D721Med (cell line): ENCODE measurements at regions not wholly inside any gene's neighbourhood (a gene's known extent, or its start where the extent isn't known, plus 50 kb on each side); places are given as distances from the start of the nearest gene placed in this dataset.
"Not testable (repeated sequence)": the region's sequence is repeated elsewhere in the genome, so short reads cannot be mapped to it uniquely, and the experiment has no call there.

Source experiments
- DNase-seq: peaks from one replicate; pipeline ENCODE4 v3.0.0; 2011; ENCODE audit warnings: low spot score; ENCODE audit not compliant: insufficient read length
- FAIRE-seq: peaks from 2 replicates; lab custom pipeline; 2011; peaks lifted over from hg19 to GRCh38; lab: Jason Lieb, UNC
- TF ChIP-seq, protein P1 (sequence below): IDR thresholded peaks from 2 replicates; pipeline ENCODE4 v1.5.1; 2012; ENCODE audit warnings: mild to moderate bottlenecking, control low read depth; ENCODE audit not compliant: insufficient read depth; ENCODE audit errors: missing control alignments

DNA sequence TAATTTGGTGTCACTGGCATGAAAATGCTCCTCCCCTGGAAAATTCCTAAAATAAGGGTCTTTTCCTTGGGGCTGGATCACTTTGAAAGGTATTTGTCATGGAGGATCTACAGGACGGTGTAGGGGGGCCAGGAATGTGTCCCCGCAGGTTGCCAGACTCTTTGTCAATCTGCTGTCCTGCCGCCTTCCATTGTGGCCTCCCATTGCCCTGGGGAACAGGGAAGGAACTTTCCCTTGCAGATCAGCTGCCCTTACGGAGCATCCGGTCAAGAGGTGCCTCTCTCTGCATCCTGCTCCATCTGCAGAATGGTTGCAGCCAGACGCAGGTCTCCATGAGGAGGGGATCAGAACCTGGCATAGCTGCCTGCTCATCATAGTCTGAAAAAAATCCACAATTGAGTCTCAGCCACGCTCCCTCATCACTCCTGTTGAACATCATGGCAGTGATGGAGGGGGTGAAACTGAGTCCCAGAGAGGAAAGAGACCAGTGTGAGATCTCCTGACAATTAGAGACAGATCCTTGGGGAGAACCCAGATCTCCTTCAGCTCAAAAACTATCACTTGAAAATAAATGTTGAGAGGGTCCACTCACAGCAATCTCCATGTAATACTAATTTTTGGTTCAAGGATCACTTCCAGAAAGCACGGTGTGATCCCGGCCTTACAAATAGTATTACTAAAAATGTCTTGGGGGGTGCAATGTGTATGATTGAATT lies 244.8 kb downstream of the MYCN start:
- no peak for FAIRE-seq
- TF ChIP-seq, protein P1, sequence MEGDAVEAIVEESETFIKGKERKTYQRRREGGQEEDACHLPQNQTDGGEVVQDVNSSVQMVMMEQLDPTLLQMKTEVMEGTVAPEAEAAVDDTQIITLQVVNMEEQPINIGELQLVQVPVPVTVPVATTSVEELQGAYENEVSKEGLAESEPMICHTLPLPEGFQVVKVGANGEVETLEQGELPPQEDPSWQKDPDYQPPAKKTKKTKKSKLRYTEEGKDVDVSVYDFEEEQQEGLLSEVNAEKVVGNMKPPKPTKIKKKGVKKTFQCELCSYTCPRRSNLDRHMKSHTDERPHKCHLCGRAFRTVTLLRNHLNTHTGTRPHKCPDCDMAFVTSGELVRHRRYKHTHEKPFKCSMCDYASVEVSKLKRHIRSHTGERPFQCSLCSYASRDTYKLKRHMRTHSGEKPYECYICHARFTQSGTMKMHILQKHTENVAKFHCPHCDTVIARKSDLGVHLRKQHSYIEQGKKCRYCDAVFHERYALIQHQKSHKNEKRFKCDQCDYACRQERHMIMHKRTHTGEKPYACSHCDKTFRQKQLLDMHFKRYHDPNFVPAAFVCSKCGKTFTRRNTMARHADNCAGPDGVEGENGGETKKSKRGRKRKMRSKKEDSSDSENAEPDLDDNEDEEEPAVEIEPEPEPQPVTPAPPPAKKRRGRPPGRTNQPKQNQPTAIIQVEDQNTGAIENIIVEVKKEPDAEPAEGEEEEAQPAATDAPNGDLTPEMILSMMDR, result no peak
- DNase-seq, result no peak

DNA sequence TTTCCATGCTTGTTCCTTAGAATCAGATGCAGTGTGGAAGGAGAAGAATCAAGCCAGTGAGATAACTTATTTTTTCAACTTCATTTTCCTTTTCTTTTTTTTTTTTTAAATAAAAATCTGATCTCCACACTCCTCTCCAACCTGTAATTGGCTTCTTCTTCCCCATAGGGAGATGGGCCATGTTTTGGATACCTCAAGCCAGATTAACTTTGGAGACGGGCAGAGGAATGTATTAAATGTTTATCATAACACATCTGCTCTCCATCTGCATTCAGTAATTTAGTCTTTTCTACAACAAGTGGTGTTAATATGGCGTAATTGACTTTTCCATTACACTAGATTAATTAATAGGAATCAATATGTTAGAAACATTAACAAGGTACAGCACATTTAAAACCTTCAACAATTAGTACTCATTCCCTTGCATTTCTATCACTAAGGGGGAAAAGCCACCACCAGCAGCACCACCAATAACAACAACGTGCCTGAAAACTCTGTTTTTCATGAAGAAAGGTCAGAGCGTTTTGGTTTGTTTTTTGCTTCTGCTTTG lies 244.1 kb downstream of the MYCN start:
- FAIRE-seq (no peak), DNase-seq (no peak)
- TF ChIP-seq, protein P1, result no peak

DNA sequence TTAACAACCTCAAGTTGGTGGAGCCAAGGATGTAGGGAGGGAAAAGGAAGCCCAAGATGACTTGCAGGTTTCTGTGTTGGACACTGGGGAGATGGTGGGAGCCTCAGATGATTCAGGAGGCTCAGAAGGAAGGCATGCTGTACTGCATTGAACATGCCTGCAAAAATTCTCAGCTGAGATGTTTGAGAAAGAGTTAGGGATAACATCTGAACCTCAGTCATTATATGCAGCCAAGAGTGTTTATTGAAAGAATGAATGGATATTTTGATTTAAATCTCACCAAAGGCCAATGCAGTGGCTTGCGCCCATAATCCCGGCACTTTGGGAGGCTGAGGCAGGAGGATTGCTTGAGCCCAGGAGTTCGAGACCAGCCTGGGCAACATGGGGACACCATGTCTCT lies 243.0 kb downstream of the MYCN start:
- TF ChIP-seq, protein P1, result no peak
- FAIRE-seq, result no peak

DNA sequence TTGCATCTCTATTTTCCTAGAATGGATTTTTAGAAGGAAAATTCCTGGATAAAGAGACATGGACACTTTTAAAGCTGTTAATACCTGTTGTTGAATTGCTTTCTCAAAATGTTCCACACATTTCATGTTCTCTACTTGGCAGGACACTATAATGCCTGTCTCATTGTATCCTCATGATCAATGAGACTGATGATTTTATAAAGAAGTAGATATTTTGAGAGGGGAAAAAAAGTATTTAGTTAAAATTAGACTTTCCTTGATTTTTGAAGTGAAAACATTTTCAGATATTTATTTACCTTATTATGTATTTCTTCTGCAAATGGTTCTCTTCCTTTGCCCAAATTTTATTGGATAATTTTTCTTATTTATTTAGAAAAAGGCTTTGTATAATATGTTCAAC lies 242.5 kb downstream of the MYCN start:
- TF ChIP-seq, protein P1, result no peak
- no peak for FAIRE-seq
- DNase-seq, result no peak

More for the DNA sequence above, 243.0 kb downstream of the MYCN start:
- no peak for DNase-seq

DNA sequence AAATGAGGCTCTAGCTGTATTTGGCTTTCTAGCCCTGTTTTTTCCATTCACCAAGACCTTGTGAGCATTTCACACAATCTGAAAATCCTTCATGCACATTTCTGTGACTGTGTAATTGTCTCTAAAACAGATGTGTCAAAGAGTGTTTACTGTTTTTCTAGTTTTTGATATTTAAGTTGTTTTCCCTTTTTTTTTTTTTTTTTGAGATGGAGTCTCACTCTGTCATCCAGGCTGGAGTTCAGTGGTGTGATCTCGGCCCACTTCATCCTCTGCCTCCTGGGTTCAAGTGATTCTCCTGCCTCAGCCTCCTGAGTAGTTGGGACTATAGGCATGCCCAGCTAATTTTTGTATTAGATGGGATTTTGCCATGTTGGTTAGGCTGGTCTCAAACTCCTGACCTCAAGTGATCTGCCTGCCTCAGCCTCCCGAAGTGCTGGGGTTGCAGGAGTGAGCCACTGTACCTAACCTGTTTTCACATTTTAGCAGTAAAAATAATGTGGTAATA lies 242.0 kb downstream of the MYCN start:
- DNase-seq, FAIRE-seq: not testable (repeated sequence)

DNA sequence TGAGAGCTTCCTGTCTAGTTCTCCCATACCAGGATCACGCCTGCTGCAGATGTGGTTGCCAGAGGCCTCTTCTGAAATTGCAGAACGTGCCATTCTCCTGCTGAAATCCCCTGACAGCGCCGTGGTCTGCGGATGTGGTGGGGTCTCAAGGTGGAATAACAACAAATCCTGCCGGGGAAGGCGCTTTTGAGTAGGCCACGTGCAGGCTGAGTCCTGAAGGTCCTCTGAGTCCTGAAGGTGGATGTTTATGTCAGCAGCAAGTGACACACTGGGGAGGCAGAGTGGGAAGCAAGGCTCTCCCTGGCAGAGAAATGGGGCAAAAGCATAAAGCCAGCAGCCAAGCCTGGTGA lies 241.4 kb downstream of the MYCN start:
- no peak for DNase-seq
- FAIRE-seq, result no peak
- TF ChIP-seq, protein P1, result no peak

DNA sequence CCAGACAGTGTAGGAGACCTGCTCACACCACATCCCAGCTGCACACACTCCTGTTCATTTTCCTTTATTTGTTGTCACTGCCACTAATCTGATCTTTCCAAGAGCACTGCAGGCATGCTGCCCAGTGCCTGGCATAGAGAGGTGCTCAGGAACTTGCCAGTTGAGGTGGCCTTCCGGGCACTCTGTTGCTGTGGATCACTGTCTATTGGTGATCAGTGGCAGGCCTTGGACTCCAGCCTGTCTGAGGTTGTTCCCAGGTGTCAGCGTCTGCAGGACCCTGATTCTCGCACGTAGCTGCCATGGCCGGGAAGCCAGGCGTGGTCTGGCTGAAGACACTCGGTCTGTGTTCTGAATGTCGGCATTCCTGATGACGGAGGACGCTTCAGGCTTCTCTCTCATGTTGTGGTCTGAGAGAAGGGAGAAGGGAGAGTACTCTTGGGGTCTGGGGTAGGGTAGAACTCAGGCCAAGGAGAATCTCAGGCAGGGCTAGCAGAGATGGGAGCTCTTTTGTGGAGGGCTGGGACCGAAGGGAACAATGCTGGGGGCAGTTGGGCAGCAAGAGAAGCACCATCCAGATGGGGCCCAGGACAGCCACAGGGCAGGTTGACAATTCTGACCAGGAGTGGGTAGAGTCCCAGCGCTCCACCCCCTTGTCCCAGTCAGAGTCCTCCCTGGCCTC lies 240.9 kb downstream of the MYCN start:
- FAIRE-seq, result no peak
- no peak for DNase-seq
- TF ChIP-seq, protein P1, result no peak
